HCT116 (cell line): ENCODE measurements at regions not wholly inside any gene's neighbourhood (a gene's known extent, or its start where the extent isn't known, plus 50 kb on each side); places are given as distances from the start of the nearest gene placed in this dataset.
"Not testable (repeated sequence)": the region's sequence is repeated elsewhere in the genome, so short reads cannot be mapped to it uniquely, and the experiment has no call there.

ENCODE experiments used
- ATAC-seq: fragments of 200-7000 bp; cut with Tn5 transposase; 2 replicates; pipeline ENCODE4 v1.9.1; 2020; ENCODE audit warnings: mild to moderate bottlenecking, moderate library complexity
- BruUV-seq: library from RNA; stranded (reverse); fragments of 400-500 nt; replicated peaks from 2 replicates; lab custom pipeline; 2021; lab: Mats Ljungman, UMichigan
- CTCF ChIA-PET: fragments of 300-600 bp; sonication (Branson Sonifier 250); formaldehyde crosslinking; loops from one replicate; lab custom pipeline; 2021; ENCODE audit warnings: antibody characterized with exemption; lab: Charles Lee
- POLR2A ChIA-PET: fragments of 300-600, 350-600 bp; sonication (Branson Sonifier 250); formaldehyde crosslinking; loops from one replicate; lab custom pipeline; 2021; ENCODE audit warnings: antibody characterized with exemption; lab: Charles Lee
- RAD21 ChIA-PET, 2 experiments: fragments of 300-600 bp; sonication (Branson Sonifier 250); formaldehyde crosslinking; loops; one replicate each; lab custom pipeline; 2023; ENCODE audit warnings: low total read pairs in 2 of 2; ENCODE audit not compliant: uncharacterized antibody in 2 of 2, unreplicated experiment in 2 of 2, low non-redundant PET in 1 of 2; lab: Charles Lee
- DNase-seq: peaks from one replicate; pipeline ENCODE4 v3.0.0-alpha.2; 2010; ENCODE audit warnings: low read depth, low spot score
- H2AFZ ChIP-seq: fragments of 200-600 bp; shearing (Covaris generic), sonication (generic); 2 replicates; pipeline ENCODE4 v1.6.1; 2017; ENCODE audit warnings: low read depth, mixed run types, mixed read lengths, antibody characterized with exemption, low read length; ENCODE audit not compliant: poor library complexity, severe bottlenecking
- H3K27ac ChIP-seq: 2 replicates; pipeline ENCODE4 v1.5.1; 2012; ENCODE audit warnings: low read depth, low read length
- H3K27me3 ChIP-seq: fragments of 200-600 bp; sonication (generic); 2 replicates; pipeline ENCODE4 v1.6.1; 2016; ENCODE audit warnings: mixed run types, low read length, mixed read lengths; ENCODE audit not compliant: insufficient read depth
- H3K36me3 ChIP-seq, 2 experiments: fragments of 200-500 bp in 1 of 2; fragments of 200-600 bp in 1 of 2; sonication (Bioruptor generic) in 1 of 2; sonication (generic) in 1 of 2; 2 replicates each; pipeline versions ENCODE4 v1.5.1 to v1.6.1; 2014 to 2016; ENCODE audit warnings: low read length in 2 of 2, inconsistent platforms in 1 of 2, mixed read lengths in 1 of 2, mixed run types in 1 of 2; ENCODE audit not compliant: insufficient read depth in 2 of 2, control insufficient read depth in 1 of 2
- H3K4me1 ChIP-seq, 2 experiments: fragments of 200-600 bp in 1 of 2; sonication (generic) in 1 of 2; 2 replicates each; pipeline versions ENCODE4 v1.5.1 to v1.6.1; 2012 to 2017; ENCODE audit warnings: low read length in 2 of 2, inconsistent platforms in 1 of 2, mild to moderate bottlenecking in 1 of 2, mixed read lengths in 1 of 2, mixed run types in 1 of 2, moderate library complexity in 1 of 2; ENCODE audit not compliant: insufficient read depth in 2 of 2, control insufficient read depth in 1 of 2
- H3K4me2 ChIP-seq: fragments of 200-600 bp; sonication (generic); 2 replicates; pipeline ENCODE4 v1.6.1; 2017; ENCODE audit warnings: mixed run types, low read length, mixed read lengths
- H3K4me3 ChIP-seq, 2 experiments: fragments of 200-600 bp in 1 of 2; sonication (generic) in 1 of 2; replicated peaks in 1 of 2; 2 replicates each; pipeline ENCODE4 v1.5.1; 2011 to 2016; ENCODE audit warnings: low read length in 2 of 2, control low read depth in 1 of 2, low read depth in 1 of 2, mild to moderate bottlenecking in 1 of 2, mixed read lengths in 1 of 2, mixed run types in 1 of 2
- H3K79me2 ChIP-seq: fragments of 200-600 bp; sonication (generic); 2 replicates; pipeline ENCODE4 v1.6.1; 2017; ENCODE audit warnings: mild to moderate bottlenecking, mixed run types, low read length, moderate library complexity, mixed read lengths; ENCODE audit not compliant: insufficient read depth
- H3K9ac ChIP-seq: fragments of 200-600 bp; sonication (generic); 2 replicates; pipeline ENCODE4 v1.6.1; 2016; ENCODE audit warnings: low read length, mixed read lengths
- H3K9me2 ChIP-seq: fragments of 200-600 bp; sonication (generic), shearing (Covaris generic); 2 replicates; pipeline ENCODE4 v1.6.1; 2017; ENCODE audit warnings: mixed run types, mild to moderate bottlenecking, moderate library complexity; ENCODE audit not compliant: insufficient read depth
- H3K9me3 ChIP-seq, 2 experiments: fragments of 200-500 bp in 1 of 2; fragments of 200-600 bp in 1 of 2; sonication (Bioruptor generic) in 1 of 2; sonication (generic) in 1 of 2; 2 replicates each; pipeline ENCODE4 v1.6.1; 2014 to 2017; ENCODE audit warnings: low read length in 2 of 2, mixed read lengths in 2 of 2, inconsistent platforms in 1 of 2, low read depth in 1 of 2, mild to moderate bottlenecking in 1 of 2, mixed run types in 1 of 2, moderate library complexity in 1 of 2; ENCODE audit not compliant: control insufficient read depth in 1 of 2, insufficient read depth in 1 of 2
- H4K20me1 ChIP-seq: fragments of 200-600 bp; sonication (generic), shearing (Covaris generic); 2 replicates; pipeline ENCODE4 v1.6.1; 2017; ENCODE audit warnings: mixed run types, mild to moderate bottlenecking, moderate library complexity; ENCODE audit not compliant: insufficient read depth
- ELF1 ChIP-seq: IDR thresholded peaks from 2 replicates; pipeline ENCODE4 v1.6.1; 2012; ENCODE audit warnings: low read depth, borderline replicate concordance
- POLR2AphosphoS5 ChIP-seq: IDR thresholded peaks from 2 replicates; pipeline ENCODE4 v1.6.1; 2011; ENCODE audit warnings: mild to moderate bottlenecking, low read depth, low read length, moderate library complexity
- RAD21 ChIP-seq: IDR thresholded peaks from 2 replicates; pipeline ENCODE4 v1.6.1; 2012; ENCODE audit warnings: low read depth, mild to moderate bottlenecking
- SRF ChIP-seq: IDR thresholded peaks from 2 replicates; pipeline ENCODE4 v1.6.1; 2012; ENCODE audit warnings: low read depth
- intact Hi-C: fragments of 100-400 bp; cut with micrococcal nuclease; formaldehyde crosslinking; loops from 2 replicates; pipeline ENCODE4 v1.10.0; 2022
- TF ChIP-seq, protein P1 (sequence below), 3 experiments: fragments of 200-600 bp in 1 of 3; sonication (generic) in 1 of 3; IDR thresholded peaks in 2 of 3; conservative IDR thresholded peaks in 1 of 3; 2 replicates each; pipeline ENCODE4 v1.5.1; 2012 to 2017; ENCODE audit warnings: low read depth in 2 of 3, low read length in 2 of 3, antibody characterized with exemption in 1 of 3, borderline replicate concordance in 1 of 3, control low read depth in 1 of 3, mild to moderate bottlenecking in 1 of 3, mixed read lengths in 1 of 3, mixed run types in 1 of 3, moderate library complexity in 1 of 3; ENCODE audit not compliant: insufficient read depth in 1 of 3

GRCh38 chr3:15940641-15941040 lies 142.9 kb upstream of the ANKRD28 start:
- Histone ChIP-seq H3K9ac (no peak overlapping the region), H3K79me2 (no peaks in the 10 kb centered on the region), H3K27me3 (no peaks in the 10 kb centered on the region), H3K4me1 (no peaks in the 10 kb centered on the region), H3K4me2 (no peak overlapping the region), H3K27ac (no peak overlapping the region), H2AFZ (no peak overlapping the region), H3K9me3 (no peaks in the 10 kb centered on the region), H3K4me3 (no peak overlapping the region), H3K9me2 (no peaks in the 10 kb centered on the region), H4K20me1 (no peaks in the 10 kb centered on the region), H3K36me3 (no peaks in the 10 kb centered on the region)
- ChIA-PET POLR2A (no interaction called here), RAD21 (no interaction called here), CTCF (no interaction called here)
- no TSS peak for BruUV-seq
- TF ChIP-seq RAD21 = no peak
- intact Hi-C loops = no loop called here
- ATAC-seq (no peak), DNase-seq (no peak)

GRCh38 chr3:15941457-15941856 lies 143.7 kb upstream of the ANKRD28 start:
- H4K20me1 ChIP-seq, H3K4me2 ChIP-seq, H3K4me1 ChIP-seq, H3K9me2 ChIP-seq, intact Hi-C loops, H3K9me3 ChIP-seq, H3K9ac ChIP-seq, BruUV-seq, RAD21 ChIA-PET, H3K4me3 ChIP-seq, H2AFZ ChIP-seq, H3K27me3 ChIP-seq, H3K27ac ChIP-seq, ATAC-seq, POLR2A ChIA-PET, H3K36me3 ChIP-seq, H3K79me2 ChIP-seq, DNase-seq: not testable (repeated sequence)
- CTCF ChIA-PET = interaction anchor here (1.2 kb wide), 1 partner anchor 13 kb away, joined by 3 read pairs; no protein-coding TSS in a partner anchor

DNA sequence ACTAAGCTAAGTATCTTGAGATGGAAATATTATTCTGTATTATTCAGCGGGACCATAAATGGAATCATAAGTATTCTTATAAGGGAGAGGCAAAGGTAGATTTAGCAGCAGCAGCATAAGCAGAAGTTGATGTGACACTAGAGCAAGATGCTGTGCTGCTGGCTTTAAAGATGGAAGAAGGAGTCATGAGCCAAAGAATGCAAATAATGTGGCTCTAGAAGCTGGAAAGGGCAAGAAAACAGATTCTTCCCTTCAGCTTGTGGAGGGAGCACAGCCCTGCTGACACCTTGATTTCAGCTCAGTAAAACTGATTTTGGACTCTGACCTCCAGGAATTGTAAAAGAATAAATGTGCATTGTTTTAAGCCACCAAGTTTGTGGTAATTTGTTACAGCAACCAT lies 144.2 kb upstream of the ANKRD28 start:
- H3K9me3 ChIP-seq = no peaks in the 10 kb centered on the region
- H3K9ac ChIP-seq = no peak overlapping the region
- H3K27me3 ChIP-seq = no peaks in the 10 kb centered on the region
- H3K4me3 ChIP-seq = no peak overlapping the region
- no peak overlapping the region for H2AFZ ChIP-seq
- CTCF ChIA-PET = interaction anchor here (1.2 kb wide), 1 partner anchor 12 kb away, joined by 3 read pairs; no protein-coding TSS in a partner anchor
- no peaks in the 10 kb centered on the region for H3K4me1 ChIP-seq
- no peak overlapping the region for H3K27ac ChIP-seq
- DNase-seq (no peak), ATAC-seq (no peak)
- H3K79me2 ChIP-seq = no peaks in the 10 kb centered on the region
- TF ChIP-seq, protein P1, sequence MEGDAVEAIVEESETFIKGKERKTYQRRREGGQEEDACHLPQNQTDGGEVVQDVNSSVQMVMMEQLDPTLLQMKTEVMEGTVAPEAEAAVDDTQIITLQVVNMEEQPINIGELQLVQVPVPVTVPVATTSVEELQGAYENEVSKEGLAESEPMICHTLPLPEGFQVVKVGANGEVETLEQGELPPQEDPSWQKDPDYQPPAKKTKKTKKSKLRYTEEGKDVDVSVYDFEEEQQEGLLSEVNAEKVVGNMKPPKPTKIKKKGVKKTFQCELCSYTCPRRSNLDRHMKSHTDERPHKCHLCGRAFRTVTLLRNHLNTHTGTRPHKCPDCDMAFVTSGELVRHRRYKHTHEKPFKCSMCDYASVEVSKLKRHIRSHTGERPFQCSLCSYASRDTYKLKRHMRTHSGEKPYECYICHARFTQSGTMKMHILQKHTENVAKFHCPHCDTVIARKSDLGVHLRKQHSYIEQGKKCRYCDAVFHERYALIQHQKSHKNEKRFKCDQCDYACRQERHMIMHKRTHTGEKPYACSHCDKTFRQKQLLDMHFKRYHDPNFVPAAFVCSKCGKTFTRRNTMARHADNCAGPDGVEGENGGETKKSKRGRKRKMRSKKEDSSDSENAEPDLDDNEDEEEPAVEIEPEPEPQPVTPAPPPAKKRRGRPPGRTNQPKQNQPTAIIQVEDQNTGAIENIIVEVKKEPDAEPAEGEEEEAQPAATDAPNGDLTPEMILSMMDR (IDR thresholded peaks at IDR 0.05 in 2 of 3, conservative IDR thresholded peaks at IDR 0.05 in 1 of 3; ENCODE audit: borderline replicate concordance in 1 of 3, insufficient read depth in 1 of 3, low read depth in 2 of 3, low read length in 2 of 3) = no peak
- TF ChIP-seq POLR2AphosphoS5 (no peak), ELF1 (no peak), SRF (no peak)
- intact Hi-C loops = no loop called here
- POLR2A ChIA-PET = no interaction called here
- H3K4me2 ChIP-seq = no peak overlapping the region
- no peaks in the 10 kb centered on the region for H4K20me1 ChIP-seq
- RAD21 ChIA-PET = no interaction called here
- no peaks in the 10 kb centered on the region for H3K9me2 ChIP-seq
- H3K36me3 ChIP-seq = no peaks in the 10 kb centered on the region
- no TSS peak for BruUV-seq
